Neural cell (in vitro differentiated cells): ENCODE measurements at regions not wholly inside any gene's neighbourhood (a gene's known extent, or its start where the extent isn't known, plus 50 kb on each side); places are given as distances from the start of the nearest gene placed in this dataset.

Experiments used
- H2AFZ ChIP-seq: fragments of 200-600, 300-800 bp; sonication (generic), shearing (Covaris generic); 2 replicates; pipeline ENCODE4 v1.6.0; 2014; ENCODE audit warnings: low read depth, mild to moderate bottlenecking, antibody characterized with exemption, low read length, moderate library complexity
- H3F3A ChIP-seq: fragments of 200-600 bp; shearing (Covaris generic); 2 replicates; pipeline ENCODE4 v1.6.1; 2016; ENCODE audit warnings: mild to moderate bottlenecking, moderate library complexity, mixed read lengths, antibody characterized with exemption, low read length; ENCODE audit not compliant: insufficient read depth, poor library complexity, severe bottlenecking
- H3K27ac ChIP-seq: fragments of 200-600, 300-800 bp; sonication (generic), shearing (Covaris generic); 2 replicates; pipeline ENCODE4 v1.5.1; 2014; ENCODE audit warnings: mild to moderate bottlenecking, low read length, moderate library complexity
- H3K27me3 ChIP-seq: fragments of 300-800, 200-600 bp; sonication (generic), shearing (Covaris generic); 2 replicates; pipeline ENCODE4 v1.6.0; 2014; ENCODE audit warnings: mild to moderate bottlenecking, low read depth, low read length, moderate library complexity; ENCODE audit not compliant: insufficient read depth
- H3K36me3 ChIP-seq: fragments of 300-800, 200-600 bp; sonication (generic), shearing (Covaris generic); 2 replicates; pipeline ENCODE4 v1.5.1; 2014; ENCODE audit warnings: mild to moderate bottlenecking, antibody characterized with exemption, low read length, moderate library complexity; ENCODE audit not compliant: insufficient read depth
- H3K4me2 ChIP-seq: fragments of 300-800, 200-600 bp; sonication (generic), shearing (Covaris generic); 2 replicates; pipeline ENCODE4 v1.6.0; 2014; ENCODE audit warnings: mild to moderate bottlenecking, low read length
- H3K4me3 ChIP-seq: fragments of 300-800, 200-600 bp; sonication (generic), shearing (Covaris generic); 2 replicates; pipeline ENCODE4 v1.5.1; 2014; ENCODE audit warnings: mild to moderate bottlenecking, low read length, moderate library complexity
- H3K79me2 ChIP-seq: fragments of 200-600 bp; shearing (Covaris generic); replicated peaks from 2 replicates; pipeline ENCODE4 v1.6.0; 2014; ENCODE audit warnings: mild to moderate bottlenecking, low read length, moderate library complexity; ENCODE audit not compliant: insufficient read depth
- H3K9ac ChIP-seq: fragments of 300-800, 200-600 bp; sonication (generic), shearing (Covaris generic); 2 replicates; pipeline ENCODE4 v1.6.1; 2016; ENCODE audit warnings: mild to moderate bottlenecking, low read length, mixed read lengths
- H3K9me2 ChIP-seq: fragments of 200-600 bp; shearing (Covaris generic); 2 replicates; pipeline ENCODE4 v1.6.1; 2016; ENCODE audit warnings: mild to moderate bottlenecking, low read length, mixed read lengths; ENCODE audit not compliant: insufficient read depth
- H3K9me3 ChIP-seq: fragments of 200-600, 300-800 bp; sonication (generic), shearing (Covaris generic); 2 replicates; pipeline ENCODE4 v1.6.1; 2016; ENCODE audit warnings: mild to moderate bottlenecking, mixed run types, low read length, moderate library complexity, mixed read lengths
- H4K20me1 ChIP-seq: fragments of 200-600 bp; shearing (Covaris generic); 2 replicates; pipeline ENCODE4 v1.6.1; 2016; ENCODE audit warnings: mild to moderate bottlenecking, mixed run types; ENCODE audit not compliant: insufficient read depth
- CTCF ChIP-seq: fragments of 450-650 bp; IDR thresholded peaks from 2 replicates; pipeline ENCODE4 v1.5.1; 2014; ENCODE audit warnings: antibody characterized with exemption, mild to moderate bottlenecking, moderate library complexity; ENCODE audit not compliant: poor library complexity, severe bottlenecking
- EP300 ChIP-seq: fragments of 450-650 bp; conservative IDR thresholded peaks from 2 replicates; pipeline ENCODE4 v1.6.1; 2014; ENCODE audit warnings: antibody characterized with exemption, mild to moderate bottlenecking, moderate library complexity; ENCODE audit not compliant: poor library complexity, severe bottlenecking
- EZH2 ChIP-seq: fragments of 200-600, 300-800 bp; shearing (Covaris generic), sonication (generic); IDR thresholded peaks from 2 replicates; pipeline ENCODE4 v1.6.1; 2014; ENCODE audit warnings: antibody characterized with exemption, low read length, borderline replicate concordance, mild to moderate bottlenecking; ENCODE audit not compliant: insufficient read depth, poor library complexity, severe bottlenecking
- MXI1 ChIP-seq: fragments of 450-650 bp; conservative IDR thresholded peaks from 2 replicates; pipeline ENCODE4 v1.6.1; 2014; ENCODE audit warnings: antibody characterized with exemption, mild to moderate bottlenecking; ENCODE audit not compliant: poor library complexity, severe bottlenecking
- POLR2AphosphoS5 ChIP-seq: IDR thresholded peaks from 2 replicates; pipeline ENCODE4 v1.6.1; 2012
- RAD21 ChIP-seq: fragments of 450-650 bp; conservative IDR thresholded peaks from 2 replicates; pipeline ENCODE4 v1.6.1; 2014; ENCODE audit warnings: antibody characterized with exemption, mild to moderate bottlenecking, moderate library complexity
- REST ChIP-seq: IDR thresholded peaks from 2 replicates; pipeline ENCODE4 v1.6.1; 2012; ENCODE audit warnings: borderline replicate concordance
- SMC3 ChIP-seq: fragments of 450-650 bp; conservative IDR thresholded peaks from 2 replicates; pipeline ENCODE4 v1.6.1; 2014; ENCODE audit warnings: antibody characterized with exemption, mild to moderate bottlenecking, moderate library complexity; ENCODE audit not compliant: poor library complexity
- TAF1 ChIP-seq: IDR thresholded peaks from 2 replicates; pipeline ENCODE4 v1.6.1; 2012; ENCODE audit warnings: low read depth

- TF ChIP-seq SMC3: no peak
- TF ChIP-seq CTCF: no peak
- TF ChIP-seq TAF1: no peak
- TF ChIP-seq MXI1: no peak
- no peak for TF ChIP-seq EZH2
- TF ChIP-seq POLR2AphosphoS5: no peak
- no peak for TF ChIP-seq EP300
- TF ChIP-seq REST: no peak
- TF ChIP-seq RAD21: no peak
- no peaks in the 10 kb centered on the region for H4K20me1 ChIP-seq
- H3K9me3 ChIP-seq: no peaks in the 10 kb centered on the region
- no peak overlapping the region for H3K27ac ChIP-seq
- H3K27me3 ChIP-seq: no peaks in the 10 kb centered on the region
- H3K4me2 ChIP-seq: no peak overlapping the region
- no peak overlapping the region for H3K4me3 ChIP-seq
- no peak overlapping the region for H3K9ac ChIP-seq
- H3K79me2 ChIP-seq: no peaks in the 10 kb centered on the region
- H2AFZ ChIP-seq: no peak overlapping the region
- no peaks in the 10 kb centered on the region for H3F3A ChIP-seq
- H3K36me3 ChIP-seq: no peaks in the 10 kb centered on the region
- H3K9me2 ChIP-seq: no peaks in the 10 kb centered on the region
These were observed 88.5 kb upstream of the SLC38A4 start for GRCh38 chr12:46914336-46914735.

GRCh38 chr12:46915082-46915481 lies 89.3 kb upstream of the SLC38A4 start:
- H2AFZ ChIP-seq: no peak overlapping the region
- no peak for TF ChIP-seq EZH2
- no peak for TF ChIP-seq TAF1
- TF ChIP-seq EP300: no peak
- no peak for TF ChIP-seq RAD21
- no peak for TF ChIP-seq POLR2AphosphoS5
- TF ChIP-seq CTCF: no peak
- TF ChIP-seq SMC3: no peak
- TF ChIP-seq REST: no peak
- TF ChIP-seq MXI1: no peak
- H3K27me3 ChIP-seq: no peaks in the 10 kb centered on the region
- H3K4me2 ChIP-seq: no peak overlapping the region
- H3K4me3 ChIP-seq: no peak overlapping the region
- no peaks in the 10 kb centered on the region for H3K9me2 ChIP-seq
- no peaks in the 10 kb centered on the region for H3K9me3 ChIP-seq
- no peaks in the 10 kb centered on the region for H3K79me2 ChIP-seq
- H3K9ac ChIP-seq: no peak overlapping the region
- H3F3A ChIP-seq: no peaks in the 10 kb centered on the region
- no peaks in the 10 kb centered on the region for H3K36me3 ChIP-seq
- H3K27ac ChIP-seq: no peak overlapping the region
- H4K20me1 ChIP-seq: no peaks in the 10 kb centered on the region
